K562 (cell line): ENCODE measurements at regions not wholly inside any gene's neighbourhood (a gene's known extent, or its start where the extent isn't known, plus 50 kb on each side); places are given as distances from the start of the nearest gene placed in this dataset.

Source experiments
- ATAC-seq: fragments of 200-7000 bp; cut with Tn5 transposase; 3 replicates; pipeline ENCODE4 v1.9.1; 2020; ENCODE audit warnings: moderate library complexity
- BruUV-seq: library from RNA; stranded (reverse); fragments of 400-500 nt; replicated peaks from 2 replicates; lab custom pipeline; 2021; lab: Mats Ljungman, UMichigan
- CTCF ChIA-PET: fragments of 300-600 bp; formaldehyde crosslinking; extraction: SDS; loops from one replicate; lab custom pipeline; 2021; ENCODE audit warnings: low intra/inter-chr PET ratio; lab: Yijun Ruan, JAX
- POLR2A ChIA-PET: fragments of 300-600, 350-650 bp; sonication (Branson Sonifier 250); formaldehyde crosslinking; extraction: SDS; loops from one replicate; lab custom pipeline; 2021; ENCODE audit warnings: antibody characterized with exemption, inconsistent platforms; lab: Yijun Ruan, JAX
- DNase-seq, 4 experiments: peaks; one replicate each; pipeline versions ENCODE4 v3.0.0 to v3.0.0-alpha.2; 2011 to 2018; ENCODE audit warnings: low spot score in 3 of 4, mixed read lengths in 3 of 4; ENCODE audit errors: extremely low read depth in 1 of 4
- FAIRE-seq: peaks from 2 replicates; lab custom pipeline; 2011; peaks lifted over from hg19 to GRCh38; lab: Jason Lieb, UNC
- H2AFZ ChIP-seq: 2 replicates; pipeline ENCODE4 v1.6.0; 2011; ENCODE audit warnings: low read depth, low read length, control low read depth, inconsistent platforms
- H3K27ac ChIP-seq: fragments of 200-600 bp; 3 replicates; pipeline ENCODE4 v1.8.0; 2011; ENCODE audit warnings: low read depth, mild to moderate bottlenecking, control low read depth, inconsistent platforms, low read length, moderate library complexity, mixed read lengths; ENCODE audit errors: extremely low read depth
- H3K27me3 ChIP-seq, 2 experiments: fragments of 300-600 bp in 1 of 2; 2 replicates in 1 of 2; 3 replicates in 1 of 2; pipeline versions ENCODE4 v1.6.0 to v1.8.0; 2011; ENCODE audit warnings: inconsistent platforms in 2 of 2, low read length in 2 of 2, mild to moderate bottlenecking in 1 of 2, mixed read lengths in 1 of 2, moderate library complexity in 1 of 2; ENCODE audit not compliant: control insufficient read depth in 2 of 2, insufficient read depth in 2 of 2
- H3K36me3 ChIP-seq: fragments of 300-600 bp; 3 replicates; pipeline ENCODE4 v1.8.0; 2011; ENCODE audit warnings: mild to moderate bottlenecking, low read length, inconsistent platforms; ENCODE audit not compliant: control insufficient read depth, insufficient read depth
- H3K4me1 ChIP-seq, 2 experiments: fragments of 200-600 bp in 1 of 2; replicated peaks in 1 of 2; 2 replicates in 1 of 2; 3 replicates in 1 of 2; pipeline versions ENCODE4 v1.5.1 to v1.8.0; 2011; ENCODE audit warnings: inconsistent platforms in 2 of 2, low read length in 2 of 2, mild to moderate bottlenecking in 1 of 2, mixed read lengths in 1 of 2, moderate library complexity in 1 of 2; ENCODE audit not compliant: control insufficient read depth in 2 of 2, insufficient read depth in 2 of 2
- H3K4me2 ChIP-seq: 2 replicates; pipeline ENCODE4 v1.6.1; 2011; ENCODE audit warnings: low read length, control low read depth, inconsistent platforms, mixed read lengths; ENCODE audit not compliant: insufficient read depth
- H3K4me3 ChIP-seq: fragments of 200-600 bp; sonication (generic), shearing (Covaris generic); 2 replicates; pipeline ENCODE4 v1.5.1; 2016; ENCODE audit warnings: control low read depth, inconsistent platforms
- H3K79me2 ChIP-seq: fragments of 200-600 bp; 3 replicates; pipeline ENCODE4 v1.8.0; 2011; ENCODE audit warnings: low read length, inconsistent platforms; ENCODE audit not compliant: control insufficient read depth, insufficient read depth
- H3K9ac ChIP-seq, 2 experiments: 2 replicates each; pipeline versions ENCODE4 v1.6.0 to v1.6.1; 2011; ENCODE audit warnings: low read depth in 2 of 2, low read length in 2 of 2, control low read depth in 1 of 2, inconsistent platforms in 1 of 2, mild to moderate bottlenecking in 1 of 2, mixed read lengths in 1 of 2; ENCODE audit not compliant: insufficient read depth in 1 of 2
- H3K9me1 ChIP-seq: one replicate; pipeline ENCODE4 v1.6.0; 2011; ENCODE audit warnings: inconsistent platforms, mild to moderate bottlenecking, low read length, moderate library complexity; ENCODE audit not compliant: control insufficient read depth, insufficient read depth
- H3K9me3 ChIP-seq: replicated peaks from 2 replicates; pipeline ENCODE4 v1.5.1; 2011; ENCODE audit warnings: low read depth, low read length, inconsistent platforms; ENCODE audit not compliant: control insufficient read depth, insufficient read depth
- H4K20me1 ChIP-seq: replicated peaks from 2 replicates; pipeline ENCODE4 v1.6.1; 2011; ENCODE audit warnings: low read length, inconsistent platforms, mixed read lengths; ENCODE audit not compliant: control insufficient read depth, insufficient read depth
- ARNT ChIP-seq, 2 experiments: fragments of 450-650 bp; IDR thresholded peaks; 2 replicates each; pipeline ENCODE4 v1.6.1; 2016; ENCODE audit warnings: mild to moderate bottlenecking in 1 of 2
- ATF7 ChIP-seq: fragments of 450-650 bp; IDR thresholded peaks from 2 replicates; pipeline ENCODE4 v1.7.1; 2014; ENCODE audit warnings: mild to moderate bottlenecking, moderate library complexity
- C11orf30 ChIP-seq: fragments of 450-650 bp; IDR thresholded peaks from 2 replicates; pipeline ENCODE4 v1.6.1; 2016; ENCODE audit warnings: low read depth, mild to moderate bottlenecking
- CUX1 ChIP-seq: fragments of 200-800 bp; sonication (Bioruptor generic); IDR thresholded peaks from 2 replicates; pipeline ENCODE4 v1.6.1; 2016; ENCODE audit warnings: missing genetic modification characterization, missing compliant biosample characterization
- MBD2 ChIP-seq: sonication (generic); IDR thresholded peaks from 2 replicates; pipeline ENCODE4 v1.6.1; 2016; ENCODE audit warnings: low read depth, borderline replicate concordance
- MCM5 ChIP-seq: fragments of 450-650 bp; IDR thresholded peaks from 2 replicates; pipeline ENCODE4 v1.6.1; 2016; ENCODE audit warnings: low read depth
- MEIS2 ChIP-seq: fragments of 450-650 bp; IDR thresholded peaks from 2 replicates; pipeline ENCODE4 v1.6.1; 2014; ENCODE audit warnings: mild to moderate bottlenecking; ENCODE audit not compliant: partially characterized antibody
- NONO ChIP-seq, 2 experiments: fragments of 200-400 bp in 1 of 2; fragments of 450-650 bp in 1 of 2; formaldehyde crosslinking in 1 of 2; IDR thresholded peaks; 2 replicates each; pipeline ENCODE4 v1.6.1; 2017; ENCODE audit warnings: low read depth in 2 of 2, mild to moderate bottlenecking in 2 of 2, moderate library complexity in 2 of 2, low read length in 1 of 2
- NR0B1 ChIP-seq: fragments of 450-650 bp; IDR thresholded peaks from one replicate; pipeline ENCODE4 v1.6.1; 2018; ENCODE audit warnings: mild to moderate bottlenecking, moderate library complexity; ENCODE audit not compliant: partially characterized antibody
- RAD51 ChIP-seq: fragments of 450-650 bp; IDR thresholded peaks from 2 replicates; pipeline ENCODE4 v1.7.1; 2016; ENCODE audit warnings: low read depth, mild to moderate bottlenecking, borderline replicate concordance
- SMAD3 ChIP-seq: fragments of 450-650 bp; formaldehyde crosslinking; conservative IDR thresholded peaks from 2 replicates; pipeline ENCODE4 v1.4.0; 2020; ENCODE audit warnings: mild to moderate bottlenecking
- ZNF224 ChIP-seq: sonication (generic); formaldehyde crosslinking; IDR thresholded peaks from 2 replicates; pipeline ENCODE4 v1.8.0; 2022; ENCODE audit warnings: mild to moderate bottlenecking, missing genetic modification reagents
- WGBS: fragments of 100-300 bp; shearing (Covaris generic); methylation state at CpG from one replicate; pipeline ENCODE4 v1.1.6; 2016; ENCODE audit warnings: low coverage, mixed read lengths; ENCODE audit not compliant: insufficient coverage; ENCODE audit errors: missing lambda C conversion rate; 5-methylcytosine and 5-hydroxymethylcytosine counted together
- in situ Hi-C: fragments of 300-500 bp; cut with MboI; formaldehyde crosslinking; loops from 4 replicates; pipeline ENCODE4 v1.15.0; 2018; ENCODE audit warnings: inconsistent platforms, mixed read lengths
- intact Hi-C: fragments of 100-400 bp; cut with micrococcal nuclease; formaldehyde crosslinking; loops from 2 replicates; pipeline ENCODE4 v1.14.2; 2022
- TF ChIP-seq, protein P1 (sequence below): IDR thresholded peaks from 2 replicates; pipeline ENCODE4 v1.6.1; 2011; ENCODE audit warnings: borderline replicate concordance, low read depth, mild to moderate bottlenecking, moderate library complexity, low read length; ENCODE audit not compliant: insufficient read depth, poor library complexity, severe bottlenecking
- TF ChIP-seq, protein P2 (sequence below): fragments of 250-450 bp; sonication (Bioruptor Pico); IDR thresholded peaks from 2 replicates; pipeline ENCODE4 v1.8.0; 2022; ENCODE audit warnings: moderate library complexity, mild to moderate bottlenecking, inconsistent platforms

GRCh38 chr15:69793781-69794451 lies 303.8 kb downstream of the TLE3 start:
- CTCF ChIA-PET: no interaction called here
- WGBS: 1% methylated on average over 9 of the region's 9 CpGs
- no peak overlapping the region for H3K4me3 ChIP-seq
- DNase-seq (no peak), ATAC-seq (no peak), FAIRE-seq (no peak)
- H2AFZ ChIP-seq: no peak overlapping the region
- no peaks in the 10 kb centered on the region for H3K4me1 ChIP-seq
- no peaks in the 10 kb centered on the region; the same call in 1 of the 2 replicates for H4K20me1 ChIP-seq
- H3K79me2 ChIP-seq: no peaks in the 10 kb centered on the region
- no peaks in the 10 kb centered on the region for H3K36me3 ChIP-seq
- peaks cover 2 to 23% of the 10 kb centered on the region in 2 experiments; a peak in 3 of 5 replicates for H3K27me3 ChIP-seq
- H3K27ac ChIP-seq: no peak overlapping the region
- in situ Hi-C loops: no loop called here
- POLR2A ChIA-PET: no interaction called here
- no peak overlapping the region for H3K9ac ChIP-seq
- H3K9me1 ChIP-seq: no peaks in the 10 kb centered on the region
- no peaks in the 10 kb centered on the region for H3K9me3 ChIP-seq
- no peak overlapping the region for H3K4me2 ChIP-seq
- intact Hi-C loops: no loop called here
- BruUV-seq: no TSS peak
- TF ChIP-seq ZNF224 (CRISPR knock-in tag): no peak
- TF ChIP-seq MCM5: no peak
- no peak for TF ChIP-seq ARNT (IDR thresholded peaks at IDR 0.05)
- TF ChIP-seq MEIS2: no peak
- no peak for TF ChIP-seq ATF7
- TF ChIP-seq NR0B1: no peak
- no peak for TF ChIP-seq NONO (IDR thresholded peaks at IDR 0.05; ENCODE audit: low read depth in 2 of 2, low read length in 1 of 2)
- TF ChIP-seq, protein P1, sequence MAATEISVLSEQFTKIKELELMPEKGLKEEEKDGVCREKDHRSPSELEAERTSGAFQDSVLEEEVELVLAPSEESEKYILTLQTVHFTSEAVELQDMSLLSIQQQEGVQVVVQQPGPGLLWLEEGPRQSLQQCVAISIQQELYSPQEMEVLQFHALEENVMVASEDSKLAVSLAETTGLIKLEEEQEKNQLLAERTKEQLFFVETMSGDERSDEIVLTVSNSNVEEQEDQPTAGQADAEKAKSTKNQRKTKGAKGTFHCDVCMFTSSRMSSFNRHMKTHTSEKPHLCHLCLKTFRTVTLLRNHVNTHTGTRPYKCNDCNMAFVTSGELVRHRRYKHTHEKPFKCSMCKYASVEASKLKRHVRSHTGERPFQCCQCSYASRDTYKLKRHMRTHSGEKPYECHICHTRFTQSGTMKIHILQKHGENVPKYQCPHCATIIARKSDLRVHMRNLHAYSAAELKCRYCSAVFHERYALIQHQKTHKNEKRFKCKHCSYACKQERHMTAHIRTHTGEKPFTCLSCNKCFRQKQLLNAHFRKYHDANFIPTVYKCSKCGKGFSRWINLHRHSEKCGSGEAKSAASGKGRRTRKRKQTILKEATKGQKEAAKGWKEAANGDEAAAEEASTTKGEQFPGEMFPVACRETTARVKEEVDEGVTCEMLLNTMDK: no peak
- no peak for TF ChIP-seq C11orf30
- TF ChIP-seq, protein P2, sequence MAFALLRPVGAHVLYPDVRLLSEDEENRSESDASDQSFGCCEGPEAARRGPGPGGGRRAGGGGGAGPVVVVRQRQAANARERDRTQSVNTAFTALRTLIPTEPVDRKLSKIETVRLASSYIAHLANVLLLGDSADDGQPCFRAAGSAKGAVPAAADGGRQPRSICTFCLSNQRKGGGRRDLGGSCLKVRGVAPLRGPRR (CRISPR knock-in tag): no peak
- TF ChIP-seq SMAD3 (CRISPR knock-in tag): no peak
- no peak for TF ChIP-seq CUX1 (CRISPR knock-in tag)
- TF ChIP-seq MBD2: no peak
- no peak for TF ChIP-seq RAD51
